NCI-H2081 (cell line): ENCODE measurements at regions not wholly inside any gene's neighbourhood (a gene's known extent, or its start where the extent isn't known, plus 50 kb on each side); places are given as distances from the start of the nearest gene placed in this dataset.
A peak's percentile ranks its signal among the peaks of the same experiment; 100 is the strongest.

ENCODE experiments used
- DNase-seq, 2 experiments: peaks; one replicate each; lab custom pipeline; 2025; lab: John Stamatoyannopoulos, UW

DNA sequence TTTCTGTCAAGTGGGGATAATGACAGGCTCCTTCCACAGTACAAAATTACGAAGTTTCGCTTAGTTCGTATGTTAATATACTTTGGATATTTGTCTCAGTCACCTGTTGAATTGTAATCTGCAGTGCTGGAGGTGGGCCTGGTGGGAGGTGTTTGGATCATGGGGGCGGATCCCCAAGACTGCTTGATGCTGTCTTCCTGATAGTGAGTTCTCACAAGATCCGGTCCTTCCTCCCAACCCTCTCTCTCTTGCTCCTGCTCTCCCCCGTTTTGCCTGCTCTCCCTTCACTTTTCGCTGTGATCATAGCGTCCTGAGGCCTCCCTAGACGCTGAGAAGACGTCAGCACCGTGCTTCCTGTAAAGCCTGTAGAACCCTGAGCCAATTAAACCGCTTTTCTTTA lies 97.1 kb upstream of the EPB41L3 start:
- no peak for DNase-seq

DNA sequence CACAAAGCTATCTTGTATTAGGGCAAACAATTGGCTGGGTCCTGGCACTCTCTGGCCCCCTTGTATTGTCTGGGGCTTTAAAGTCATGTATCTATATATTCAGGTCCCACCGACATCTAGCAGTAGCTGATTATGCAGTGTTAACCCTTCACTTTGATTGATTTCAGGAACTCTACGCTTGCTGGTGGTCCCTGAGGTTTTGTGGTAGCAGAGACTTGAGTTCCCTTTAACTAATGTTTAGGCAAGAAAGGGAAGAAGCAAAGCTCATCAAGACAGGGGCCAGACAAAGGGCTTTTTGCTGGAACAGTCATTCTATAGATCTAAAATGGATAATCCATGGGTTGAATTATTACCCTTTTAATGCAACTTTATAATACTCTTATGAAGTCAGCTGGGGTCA lies 95.3 kb upstream of the EPB41L3 start:
- DNase-seq, result no peak

DNA sequence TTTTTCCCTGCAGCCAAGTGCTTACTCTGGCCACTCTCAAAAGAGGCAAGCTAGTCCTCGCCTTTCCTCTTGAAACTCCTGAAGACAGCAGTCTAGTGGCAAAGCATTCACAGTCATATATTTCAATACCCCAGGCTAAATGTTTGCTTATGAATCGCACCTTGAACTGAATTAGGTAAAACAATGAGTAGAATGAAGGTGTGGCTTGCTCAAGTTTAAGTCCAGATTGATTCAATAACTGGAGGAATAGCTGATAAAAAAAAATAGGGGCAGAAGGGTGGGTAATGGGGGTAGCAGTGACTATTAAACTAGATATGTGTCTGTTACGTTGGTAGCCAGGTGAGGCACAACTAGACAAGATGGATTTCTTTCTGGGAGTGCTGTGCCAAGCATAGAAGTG lies 88.2 kb upstream of the EPB41L3 start:
- DNase-seq, result no peak

DNA sequence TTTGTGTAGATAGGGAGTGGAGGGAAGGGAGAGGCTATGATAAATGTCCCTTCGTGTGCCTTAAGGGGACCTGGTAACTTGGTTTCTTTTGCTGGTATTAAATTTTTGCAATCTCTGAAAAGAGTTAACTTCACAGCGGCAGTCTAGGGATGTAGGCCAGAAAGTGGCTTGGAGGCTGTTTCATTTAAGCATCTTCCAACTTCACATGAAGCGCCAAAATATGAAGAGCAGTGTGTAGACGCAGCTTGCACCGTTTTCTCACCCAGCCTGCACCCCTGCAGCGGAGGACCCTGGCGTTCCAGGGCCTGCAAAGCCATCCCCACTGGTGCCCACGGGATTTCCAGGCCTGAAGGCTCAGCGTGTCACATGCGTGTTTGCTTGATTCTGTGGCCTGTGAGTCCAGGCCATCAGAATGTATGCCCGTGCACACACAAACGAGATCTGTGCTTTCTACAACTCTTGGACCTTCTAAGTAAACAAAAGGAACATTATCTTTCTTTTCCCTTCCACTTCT lies 87.2 kb upstream of the EPB41L3 start:
- no peak for DNase-seq

DNA sequence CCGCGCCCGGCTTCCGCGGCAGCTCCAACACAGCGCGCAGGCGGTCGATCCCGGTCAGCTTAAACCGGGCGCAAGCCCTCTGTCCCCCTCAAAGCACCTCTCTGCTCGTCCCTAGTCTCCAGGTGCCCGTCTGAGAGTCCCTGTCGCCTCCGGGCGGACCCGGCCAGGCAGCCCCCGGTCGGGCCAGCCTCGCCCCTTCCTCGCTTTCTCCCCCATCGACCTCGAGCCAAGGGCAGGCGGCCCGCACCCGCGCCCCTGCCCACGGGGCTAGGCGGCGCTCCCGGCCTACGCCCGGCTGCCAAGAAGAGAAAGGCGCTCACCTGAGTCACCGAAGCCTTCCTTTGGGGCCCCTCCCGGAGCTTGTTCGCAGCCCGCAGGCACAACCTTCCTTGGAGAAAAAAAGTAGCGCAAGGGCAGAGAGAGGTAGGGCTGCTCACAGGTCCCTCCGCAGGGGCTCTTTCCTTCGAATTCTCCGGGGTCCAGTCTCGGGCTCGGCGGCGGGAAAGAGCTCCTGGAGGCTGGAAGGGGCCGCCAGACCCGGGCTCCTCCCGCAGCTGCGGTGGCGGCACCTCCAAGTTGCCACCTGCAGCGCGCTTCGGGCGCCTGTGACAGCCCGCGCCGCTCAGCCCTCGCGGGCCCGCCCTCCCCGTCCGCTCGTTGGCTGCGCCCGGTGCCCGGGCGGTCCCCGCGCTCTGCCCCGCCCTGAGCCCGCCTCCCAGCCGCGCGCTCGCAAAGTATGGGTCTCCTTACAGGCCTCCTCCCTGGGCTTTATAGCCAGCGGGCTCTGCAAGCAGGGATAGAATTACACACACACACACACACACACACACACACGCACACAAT lies 86.5 kb upstream of the EPB41L3 start:
- DNase-seq, result peak; percentile 88 to 93

DNA sequence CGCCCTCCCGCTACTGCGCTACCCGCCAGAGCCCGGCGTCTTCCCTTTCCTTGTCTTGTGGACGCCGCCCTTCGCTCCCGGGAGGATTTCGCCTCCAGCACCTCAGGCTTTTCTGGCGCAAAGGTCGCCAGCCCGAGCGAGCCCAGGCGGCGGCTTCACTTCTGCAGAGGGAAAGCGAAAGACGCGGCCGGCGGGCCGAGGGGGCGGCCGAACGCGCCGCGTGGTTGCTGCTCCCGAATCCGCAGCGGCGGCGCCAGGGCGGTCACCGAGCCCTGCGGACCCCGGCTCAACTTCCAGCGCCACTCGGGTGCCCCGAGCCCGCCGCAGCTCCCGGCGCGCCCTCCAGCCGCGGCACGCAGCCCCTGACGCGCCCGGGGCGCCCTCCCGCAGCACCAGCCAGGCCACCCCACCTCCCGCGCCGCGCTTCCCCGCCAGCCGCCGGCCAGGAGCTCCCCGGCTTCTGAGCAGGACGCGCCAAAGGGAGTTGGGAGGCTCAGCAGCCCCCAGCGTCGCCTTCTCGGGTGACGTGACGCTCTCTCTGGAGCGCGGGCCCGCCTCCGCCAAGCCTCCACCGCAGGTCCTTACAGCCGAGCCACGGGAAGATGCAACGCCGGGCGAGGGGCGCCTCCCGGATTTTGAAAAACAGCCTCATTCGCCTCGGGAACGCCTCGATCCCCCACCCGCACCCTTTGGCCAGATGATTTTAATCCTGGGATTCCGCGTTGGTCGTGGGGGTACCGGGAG lies 84.9 kb upstream of the EPB41L3 start:
- DNase-seq, result peak; percentile 31 to 33

DNA sequence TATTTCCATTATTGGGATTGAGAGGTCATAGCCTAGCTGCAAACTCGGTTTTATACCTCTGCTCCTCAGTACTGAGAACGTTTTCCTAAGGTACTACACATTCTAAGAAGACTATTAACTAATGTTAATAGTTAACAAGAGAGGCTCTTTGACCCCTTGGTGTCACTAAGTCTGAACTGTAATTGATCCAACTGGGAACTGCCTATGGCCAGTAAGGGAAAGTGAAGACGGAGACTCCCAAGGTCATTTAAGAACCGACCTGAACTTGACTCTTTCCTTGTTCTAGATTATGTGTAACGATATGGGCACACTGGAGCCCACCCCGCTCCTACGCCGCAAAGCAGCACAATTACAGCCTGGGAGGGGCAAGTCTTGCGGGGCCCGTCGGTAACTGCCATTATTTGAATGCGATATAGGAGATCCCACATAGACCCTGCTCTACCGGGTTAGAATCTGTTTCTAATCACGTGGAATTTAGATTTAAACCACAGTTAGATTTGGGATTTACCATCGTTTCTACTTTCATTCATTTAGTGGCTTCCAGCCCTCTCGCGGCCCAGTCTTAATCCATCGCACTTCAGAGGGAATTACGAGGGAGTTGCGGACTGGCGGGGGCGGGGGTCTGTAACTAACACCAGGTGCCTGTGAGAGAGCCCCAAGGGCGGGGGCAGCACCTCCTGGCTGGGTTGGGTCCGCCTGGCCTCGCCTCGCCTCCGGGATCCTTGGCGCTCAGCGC lies 84.1 kb upstream of the EPB41L3 start:
- no peak for DNase-seq

DNA sequence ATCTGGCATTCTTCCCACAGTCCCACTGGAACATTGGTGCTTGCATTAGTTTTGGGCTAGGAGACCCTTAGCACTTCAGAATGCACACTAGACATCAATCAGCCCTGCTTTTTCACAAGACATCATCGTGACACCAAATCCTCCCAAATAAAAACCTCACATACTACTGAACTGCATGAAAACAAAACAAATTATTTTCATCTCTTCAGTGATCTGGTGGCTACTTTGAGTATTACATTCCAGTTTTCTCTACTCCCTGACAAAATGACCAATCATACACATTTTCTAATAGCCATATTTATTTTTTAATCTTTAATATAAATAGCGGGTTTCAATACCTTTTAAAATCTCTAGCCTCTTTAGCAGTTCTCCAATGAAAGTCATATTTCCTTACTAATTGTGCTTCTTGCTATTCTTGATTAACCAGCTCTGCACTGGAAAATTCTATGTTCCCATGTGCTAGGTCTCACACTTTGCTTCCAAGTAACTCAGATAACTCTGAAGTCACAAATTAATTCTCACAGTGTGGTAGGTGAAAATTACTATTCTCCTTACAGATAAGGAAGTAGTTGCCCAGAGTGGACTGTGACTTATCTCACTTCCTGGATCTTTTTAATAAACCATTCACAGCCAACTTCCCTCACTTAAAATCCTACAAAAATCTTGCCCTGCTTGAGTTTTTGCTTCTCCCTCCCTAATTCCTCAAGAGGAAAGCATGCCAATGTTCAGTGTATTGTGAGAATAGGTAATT lies 82.5 kb upstream of the EPB41L3 start:
- no peak for DNase-seq

DNA sequence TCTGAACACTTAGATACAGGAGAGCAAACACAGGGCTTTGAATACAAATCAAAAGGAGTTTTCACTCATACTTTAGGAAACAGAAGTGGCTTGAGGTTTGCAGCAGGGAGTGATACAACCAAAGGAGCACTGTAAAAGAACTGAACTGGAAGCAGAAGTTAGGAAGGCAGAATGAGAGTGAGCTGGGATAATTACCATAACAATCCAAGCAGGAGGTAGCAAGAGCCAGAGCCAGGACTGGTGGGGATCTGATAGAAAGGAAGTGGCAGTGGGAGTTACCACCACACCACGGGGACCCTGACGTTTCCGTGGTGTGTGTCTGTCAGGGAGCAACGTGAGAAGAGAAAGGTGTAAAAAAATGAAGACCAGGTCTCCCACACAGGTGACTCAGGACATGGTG lies 81.3 kb upstream of the EPB41L3 start:
- no peak for DNase-seq

DNA sequence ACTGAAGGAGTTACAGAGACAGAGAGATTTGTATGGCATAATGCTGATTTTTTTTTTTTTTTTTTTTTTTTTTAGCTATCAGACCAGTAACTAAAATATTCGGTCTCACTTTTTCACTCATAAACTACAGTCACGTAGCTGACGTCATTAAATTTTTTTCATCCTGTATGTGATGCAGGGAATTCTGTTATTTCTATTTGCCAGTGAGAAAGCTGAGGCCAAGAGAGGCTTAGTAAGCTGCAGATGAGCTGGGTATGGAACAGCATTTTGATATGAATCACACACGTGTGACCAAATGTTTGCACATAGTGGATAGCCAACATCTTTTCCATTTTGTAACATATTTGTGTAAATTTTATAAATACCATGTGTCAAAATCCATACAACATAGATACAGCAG lies 79.1 kb upstream of the EPB41L3 start:
- DNase-seq, result no peak

DNA sequence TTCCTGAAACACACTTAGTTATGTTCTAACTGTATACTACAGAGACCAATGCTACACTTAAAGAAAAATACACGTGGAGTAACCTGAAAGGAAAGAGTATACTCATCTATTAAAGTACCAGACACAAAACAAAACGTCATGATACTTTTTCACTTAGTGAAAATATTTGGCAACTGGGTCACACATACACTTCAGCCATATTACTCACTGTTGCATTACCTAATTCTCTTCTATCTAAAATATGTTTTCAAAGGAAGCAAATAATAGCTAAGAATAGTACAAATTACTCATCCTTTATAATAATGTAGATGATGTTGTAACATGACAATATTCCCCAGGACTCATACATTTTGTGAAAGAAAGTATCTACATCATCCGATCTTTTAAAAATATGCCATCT lies 76.5 kb upstream of the EPB41L3 start:
- DNase-seq, result no peak

DNA sequence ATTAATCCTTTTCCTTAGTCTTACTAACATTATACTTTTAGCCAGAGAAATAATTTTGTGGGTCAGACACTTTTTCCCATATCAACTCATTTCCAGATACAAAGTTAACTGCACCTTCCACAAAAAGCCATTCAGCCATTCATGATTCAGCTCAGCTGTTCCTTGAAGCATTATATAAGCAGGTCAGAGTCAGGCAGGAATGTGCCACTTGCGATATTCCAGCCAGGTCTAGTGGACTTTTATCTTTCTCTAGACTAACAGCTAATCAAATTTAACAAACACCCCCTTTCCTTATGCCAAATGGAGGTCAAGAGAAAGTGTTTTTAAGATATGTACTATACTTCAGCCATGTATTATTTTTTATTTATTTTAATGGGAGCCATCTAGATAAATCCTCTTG lies 75.6 kb upstream of the EPB41L3 start:
- DNase-seq, result no peak

DNA sequence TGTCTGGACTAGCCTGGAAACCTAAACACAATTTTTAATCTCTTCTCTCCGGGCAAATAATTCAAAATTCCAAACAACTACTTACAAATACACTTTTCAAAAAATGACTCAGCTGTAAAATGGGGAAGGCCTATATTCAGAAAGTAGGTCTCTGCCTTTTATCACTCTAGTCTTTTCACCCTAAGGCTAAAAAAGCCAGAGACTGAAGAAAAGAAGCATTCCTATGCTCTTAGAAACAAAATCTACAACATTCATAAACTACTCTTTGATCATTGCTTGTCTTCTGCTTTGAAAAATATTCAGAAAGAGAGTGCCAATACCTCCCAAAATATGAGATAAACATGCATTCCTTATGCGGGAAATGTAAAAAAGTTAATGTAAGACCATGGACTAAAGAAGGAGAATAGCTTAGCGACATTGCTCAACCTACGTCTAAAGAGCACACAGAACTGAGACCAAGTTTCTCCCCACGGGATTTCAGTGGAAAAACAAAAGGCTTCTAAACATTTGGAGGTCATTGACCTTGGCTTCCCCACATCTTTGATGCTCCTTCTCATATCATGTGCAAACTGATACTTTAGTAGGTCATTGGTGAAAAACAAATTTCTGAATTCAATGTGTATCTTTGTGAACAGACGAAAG lies 74.4 kb upstream of the EPB41L3 start:
- DNase-seq, result no peak

DNA sequence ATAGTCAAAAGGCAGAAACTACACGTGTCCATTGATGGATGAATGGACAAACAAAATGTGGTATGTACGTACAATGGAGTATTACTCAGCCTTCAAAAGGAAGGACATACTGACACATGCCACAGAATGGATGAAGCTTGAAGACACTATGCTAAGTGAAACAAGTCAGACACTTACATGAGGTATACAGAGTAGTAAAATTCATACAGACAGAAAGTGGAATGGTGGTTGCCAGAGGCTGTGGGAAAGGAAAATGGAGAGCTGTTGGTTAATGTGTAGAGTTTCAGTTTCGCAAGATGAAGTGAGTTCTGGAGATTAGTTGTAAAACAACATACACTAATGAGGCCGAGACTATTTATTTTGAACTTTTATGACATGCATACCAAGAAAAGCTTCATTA lies 67.4 kb upstream of the EPB41L3 start:
- DNase-seq, result no peak

DNA sequence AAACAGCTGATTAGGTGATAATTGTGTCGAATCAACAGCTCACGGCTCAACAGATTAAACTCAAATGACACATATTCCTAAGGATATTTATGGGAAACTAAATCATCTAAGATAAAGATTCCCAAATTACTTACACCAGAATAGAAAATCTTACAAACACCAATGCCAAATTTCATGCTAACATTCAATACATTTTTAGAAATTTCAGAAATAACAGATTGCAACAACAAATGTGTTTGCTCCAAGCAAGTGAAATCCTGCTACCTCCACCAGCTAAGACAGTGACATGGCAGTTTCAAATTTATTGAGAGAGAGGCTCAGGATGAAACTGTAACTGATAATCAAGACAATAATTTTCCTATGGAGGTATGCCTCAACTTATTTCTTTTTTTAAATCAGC lies 65.0 kb upstream of the EPB41L3 start:
- DNase-seq, result no peak

DNA sequence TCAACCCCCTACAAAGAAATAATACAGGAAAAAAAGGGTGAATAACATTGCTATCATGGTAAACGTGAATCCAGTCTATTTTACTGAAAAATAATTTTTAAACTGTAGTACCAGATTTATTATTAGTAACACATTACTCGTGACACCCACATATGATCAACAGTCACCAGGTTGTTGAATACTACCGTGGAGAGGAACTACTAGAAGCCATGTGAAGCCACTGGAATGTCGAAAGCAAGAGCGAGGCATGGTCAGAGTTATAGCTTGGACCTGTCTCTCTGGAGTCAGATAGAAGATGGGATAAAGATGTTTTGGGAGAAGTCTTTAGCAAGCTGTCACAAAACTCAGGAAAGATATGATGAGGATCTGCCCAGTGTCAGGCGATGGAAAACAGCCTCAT lies 63.2 kb upstream of the EPB41L3 start:
- no peak for DNase-seq

DNA sequence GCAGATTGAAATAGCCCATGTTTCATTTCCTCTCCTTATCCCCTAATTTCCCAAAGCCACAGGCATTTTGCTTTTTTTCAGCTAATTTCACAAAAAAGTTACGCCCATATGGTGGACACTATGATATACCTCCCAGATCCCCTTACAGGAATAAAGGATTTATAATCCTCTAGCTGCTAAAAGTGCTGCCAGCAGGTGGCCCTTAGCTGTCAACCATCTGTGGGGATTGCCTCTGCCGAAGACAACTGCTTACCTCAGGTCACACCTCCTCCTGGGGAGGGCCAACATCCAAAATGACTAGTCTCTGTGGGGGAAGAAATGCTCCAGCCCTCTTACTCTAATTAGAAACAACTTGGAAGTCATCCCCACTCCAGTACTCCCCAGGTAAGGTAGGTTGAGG lies 61.0 kb upstream of the EPB41L3 start:
- no peak for DNase-seq

DNA sequence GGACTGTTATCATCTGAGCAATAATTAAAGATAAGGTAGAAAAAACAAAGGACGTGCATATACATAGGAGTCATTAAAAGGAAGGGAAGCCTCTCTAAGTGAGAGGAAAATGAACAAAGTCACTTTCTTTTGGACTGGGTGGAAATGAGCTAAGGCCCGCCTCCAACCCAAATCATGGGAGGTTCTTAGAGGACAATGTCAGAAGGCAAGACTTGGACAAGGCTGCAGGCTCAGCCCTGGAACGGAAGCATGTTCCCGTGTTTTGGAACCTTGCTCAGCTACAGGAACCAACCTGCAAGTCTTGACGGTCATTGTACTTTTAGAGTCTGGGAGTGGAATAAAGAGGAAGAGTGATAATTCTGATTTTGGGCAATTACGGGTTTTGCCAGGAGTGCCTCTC lies 59.4 kb upstream of the EPB41L3 start:
- DNase-seq, result no peak

DNA sequence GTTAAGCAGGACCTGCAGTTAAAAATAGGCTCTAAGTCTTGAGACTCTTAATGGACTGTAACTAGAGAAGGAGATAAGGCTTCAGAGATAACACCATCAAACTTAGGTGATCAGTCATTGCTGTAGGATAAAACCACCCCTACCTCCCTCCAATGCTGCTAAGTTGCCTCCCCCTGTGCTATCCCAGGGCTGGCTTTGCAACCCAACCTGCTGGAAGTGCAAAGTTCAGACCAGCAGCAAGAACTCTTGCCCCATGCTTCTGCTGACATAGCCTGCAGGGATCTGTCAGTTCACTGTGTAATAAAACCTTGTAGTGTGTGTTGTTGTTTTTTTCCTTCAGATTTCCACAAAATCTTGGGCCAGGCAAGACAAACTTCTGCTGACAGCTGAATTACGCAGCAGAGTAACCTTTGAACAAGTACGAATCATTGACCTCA lies 57.4 kb upstream of the EPB41L3 start:
- DNase-seq, result no peak

DNA sequence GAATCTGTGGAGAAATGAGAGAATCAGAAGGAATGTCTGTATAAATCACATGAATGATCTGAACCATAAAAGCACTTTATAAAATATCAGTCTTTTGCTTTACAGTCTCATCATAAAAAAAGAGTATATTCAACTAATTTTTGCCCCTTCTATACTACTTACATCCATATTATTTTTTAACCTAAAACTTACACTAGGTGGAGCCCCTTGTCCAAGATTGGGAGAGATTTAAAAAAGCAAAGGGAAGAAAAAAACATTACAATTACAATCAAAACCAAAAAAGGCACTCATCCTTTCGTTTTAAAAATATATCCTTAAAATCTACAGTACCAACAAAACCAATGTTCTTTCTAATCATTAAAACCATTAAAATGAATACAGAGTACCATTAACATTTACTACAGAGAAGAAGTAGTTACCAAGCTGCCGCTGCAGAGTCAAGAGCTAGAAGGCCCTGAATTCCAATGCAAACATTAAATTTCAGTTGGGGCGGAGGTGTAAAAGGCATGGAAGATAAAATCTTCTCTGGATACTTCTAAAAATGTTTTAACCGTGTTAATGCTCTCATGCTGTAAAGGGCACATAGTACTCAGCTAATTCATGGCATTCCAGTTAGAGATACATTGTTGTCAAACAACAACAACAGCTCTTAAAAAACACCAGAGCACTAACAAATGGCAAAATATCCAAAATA lies 56.7 kb upstream of the EPB41L3 start:
- peak; percentile 18 to 19 for DNase-seq

DNA sequence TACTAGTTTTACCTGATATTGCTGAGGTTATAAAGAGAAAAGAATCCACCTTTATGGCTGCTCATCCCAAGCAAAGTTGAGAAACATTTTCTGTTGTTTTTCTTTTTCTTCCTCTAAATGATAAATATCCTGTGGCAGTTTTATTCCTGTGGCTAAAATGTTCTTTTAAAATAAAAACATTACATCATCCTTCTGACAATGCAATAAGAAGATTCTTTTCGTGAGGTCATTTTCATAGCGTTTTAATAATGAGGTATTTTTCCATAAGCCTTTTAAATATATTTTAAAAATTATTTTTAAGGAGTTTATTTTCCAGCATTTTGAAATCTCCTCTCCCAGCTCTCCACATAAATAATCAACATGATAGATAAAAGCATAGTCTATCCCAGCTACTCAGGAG lies 52.8 kb upstream of the EPB41L3 start:
- no peak for DNase-seq
